GM12873 (cell line): ENCODE measurements at regions not wholly inside any gene's neighbourhood (a gene's known extent, or its start where the extent isn't known, plus 50 kb on each side); places are given as distances from the start of the nearest gene placed in this dataset.

ENCODE experiments used
- CTCF ChIP-seq: IDR thresholded peaks from 2 replicates; pipeline ENCODE4 v1.5.1; 2012; ENCODE audit warnings: low read depth, mild to moderate bottlenecking, moderate library complexity, low read length, control low read depth; ENCODE audit not compliant: insufficient read depth; ENCODE audit errors: missing control alignments

- no peak for TF ChIP-seq CTCF
Measured at GRCh38 chr5:125257057-125257972, 510.9 kb upstream of the ZNF608 start.

GRCh38 chr5:125257997-125258396, 511.6 kb upstream of the ZNF608 start:
- no peak for TF ChIP-seq CTCF

GRCh38 chr5:125258615-125259014, 512.2 kb upstream of the ZNF608 start:
- no peak for TF ChIP-seq CTCF

GRCh38 chr5:125261505-125262250, 515.2 kb upstream of the ZNF608 start:
- no peak for TF ChIP-seq CTCF

GRCh38 chr5:125262782-125263181, 516.3 kb upstream of the ZNF608 start:
- TF ChIP-seq CTCF = no peak

DNA sequence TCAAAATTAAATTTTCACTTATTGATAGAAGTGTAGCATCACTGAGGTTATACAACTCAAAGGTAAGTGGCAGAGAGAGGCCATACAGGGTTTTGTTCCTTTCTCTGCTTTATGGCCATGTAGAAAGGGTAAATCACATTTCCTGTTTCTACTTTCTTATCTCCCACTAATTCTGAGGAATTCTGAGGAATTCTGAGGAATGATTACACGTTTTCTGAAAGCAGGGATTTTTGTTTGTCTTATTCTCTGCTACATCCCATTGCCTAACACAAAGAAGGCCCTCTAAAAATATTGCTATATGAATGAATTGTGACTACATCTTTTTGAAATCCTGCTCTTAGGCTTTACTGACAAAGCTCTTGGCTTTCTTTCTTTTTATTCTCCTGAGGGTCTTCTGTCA, 516.9 kb upstream of the ZNF608 start:
- TF ChIP-seq CTCF = no peak

DNA sequence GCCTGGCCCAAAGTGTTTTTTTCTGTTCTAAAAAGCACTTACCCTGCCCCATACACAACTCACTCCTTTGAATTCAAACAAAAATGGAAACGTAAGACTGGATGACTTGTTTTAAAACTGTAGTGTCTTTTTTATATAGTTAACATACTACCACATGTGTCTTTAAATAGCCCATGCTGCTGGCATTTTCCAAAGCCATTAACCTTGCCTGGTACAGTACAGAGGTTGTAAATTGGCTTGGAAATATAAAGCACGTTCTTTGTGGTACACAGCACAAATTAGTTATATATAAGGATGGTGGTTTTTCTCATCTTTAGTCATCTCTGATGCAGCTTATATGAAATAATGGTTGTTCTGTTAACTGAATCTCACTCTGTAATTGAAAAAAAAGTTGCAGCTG, 519.7 kb upstream of the ZNF608 start:
- no peak for TF ChIP-seq CTCF
